DMS153 (cell line): ENCODE measurements at regions not wholly inside any gene's neighbourhood (a gene's known extent, or its start where the extent isn't known, plus 50 kb on each side); places are given as distances from the start of the nearest gene placed in this dataset.

Source experiments
- DNase-seq: peaks from one replicate; lab custom pipeline; 2025; lab: John Stamatoyannopoulos, UW

GRCh38 chr6:128827675-128828464 is 55.1 kb upstream of the LAMA2 start:
- no peak for DNase-seq

GRCh38 chr6:128826606-128827005 is 56.3 kb upstream of the LAMA2 start:
- DNase-seq = no peak

- no peak for DNase-seq
Measured at GRCh38 chr6:128822271-128822670, 60.7 kb upstream of the LAMA2 start.

GRCh38 chr6:128821116-128821515 is 61.8 kb upstream of the LAMA2 start:
- DNase-seq = no peak

- DNase-seq = no peak
Measured at GRCh38 chr6:128808856-128809255, 74.1 kb upstream of the LAMA2 start.

GRCh38 chr6:128807577-128807976 is 75.4 kb upstream of the LAMA2 start:
- DNase-seq = no peak

GRCh38 chr6:128806261-128806660 is 76.7 kb upstream of the LAMA2 start:
- no peak for DNase-seq

- DNase-seq = no peak
Measured at GRCh38 chr6:128803911-128804310, 79.0 kb upstream of the LAMA2 start.

- DNase-seq = no peak
Measured at GRCh38 chr6:128801621-128802020, 81.3 kb upstream of the LAMA2 start.

GRCh38 chr6:128784266-128784665 is 98.7 kb upstream of the LAMA2 start:
- no peak for DNase-seq

- no peak for DNase-seq
Measured at GRCh38 chr6:128768187-128768586, 114.8 kb upstream of the LAMA2 start.

GRCh38 chr6:128767705-128768104 is 115.2 kb upstream of the LAMA2 start:
- DNase-seq = no peak

- DNase-seq = no peak
Measured at GRCh38 chr6:128767150-128767549, 115.8 kb upstream of the LAMA2 start.

- DNase-seq = no peak
Measured at GRCh38 chr6:128763599-128764300, 119.2 kb upstream of the LAMA2 start.

- no peak for DNase-seq
Measured at GRCh38 chr6:128759901-128760300, 123.0 kb upstream of the LAMA2 start.

GRCh38 chr6:128759447-128759846 is 123.5 kb upstream of the LAMA2 start:
- no peak for DNase-seq

- no peak for DNase-seq
Measured at GRCh38 chr6:128757961-128758360, 125.0 kb upstream of the LAMA2 start.

GRCh38 chr6:128754658-128755256 is 128.2 kb upstream of the LAMA2 start:
- DNase-seq = no peak

GRCh38 chr6:128743974-128744765 is 138.8 kb upstream of the LAMA2 start:
- no peak for DNase-seq

- DNase-seq = no peak
Measured at GRCh38 chr6:128742900-128743299, 140.0 kb upstream of the LAMA2 start.

GRCh38 chr6:128740951-128741350 is 142.0 kb upstream of the LAMA2 start:
- no peak for DNase-seq

GRCh38 chr6:128739112-128739511 is 143.8 kb upstream of the LAMA2 start:
- DNase-seq = no peak
